Prostate gland (tissue), 2 donors: ENCODE measurements at regions not wholly inside any gene's neighbourhood (a gene's known extent, or its start where the extent isn't known, plus 50 kb on each side); places are given as distances from the start of the nearest gene placed in this dataset.

Experiments used
- POLR2A ChIP-seq: fragments of 450-650 bp; IDR thresholded peaks from one replicate; pipeline ENCODE4 v1.6.1; 2016; ENCODE audit warnings: antibody characterized with exemption, mild to moderate bottlenecking
- POLR2AphosphoS5 ChIP-seq: sonication (generic); formaldehyde crosslinking; IDR thresholded peaks from one replicate; pipeline ENCODE4 v1.6.1; 2017; ENCODE audit warnings: antibody characterized with exemption
- TF ChIP-seq, protein P1 (sequence below), 4 experiments: fragments of 200-600 bp in 2 of 4; fragments of 450-650 bp in 2 of 4; sonication (generic) in 2 of 4; IDR thresholded peaks; 1 replicate in 3 of 4; 2 replicates in 1 of 4; pipeline ENCODE4 v1.5.1; 2016 to 2019; ENCODE audit warnings: antibody characterized with exemption in 4 of 4, mild to moderate bottlenecking in 2 of 4, moderate library complexity in 2 of 4

DNA sequence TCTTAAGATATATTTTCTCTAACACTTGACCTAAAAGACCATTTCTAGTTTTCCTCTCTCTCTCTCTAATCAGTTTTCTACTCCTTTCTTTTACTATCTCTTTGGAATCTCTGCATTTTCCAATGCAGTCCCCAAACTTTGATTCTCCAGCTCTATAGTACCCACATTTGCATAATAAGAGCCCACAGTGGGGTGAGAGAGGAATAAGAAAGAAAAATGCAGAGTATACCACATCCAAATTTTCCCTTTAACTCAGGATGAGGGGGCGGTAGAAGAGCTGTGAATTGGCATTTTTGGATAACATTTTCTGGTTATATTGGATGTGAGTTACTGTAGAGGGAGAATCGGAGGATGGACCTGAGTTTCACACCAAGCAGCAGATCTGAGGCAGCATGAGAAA, 74.4 kb upstream of the SOD3 start:
- TF ChIP-seq, protein P1, sequence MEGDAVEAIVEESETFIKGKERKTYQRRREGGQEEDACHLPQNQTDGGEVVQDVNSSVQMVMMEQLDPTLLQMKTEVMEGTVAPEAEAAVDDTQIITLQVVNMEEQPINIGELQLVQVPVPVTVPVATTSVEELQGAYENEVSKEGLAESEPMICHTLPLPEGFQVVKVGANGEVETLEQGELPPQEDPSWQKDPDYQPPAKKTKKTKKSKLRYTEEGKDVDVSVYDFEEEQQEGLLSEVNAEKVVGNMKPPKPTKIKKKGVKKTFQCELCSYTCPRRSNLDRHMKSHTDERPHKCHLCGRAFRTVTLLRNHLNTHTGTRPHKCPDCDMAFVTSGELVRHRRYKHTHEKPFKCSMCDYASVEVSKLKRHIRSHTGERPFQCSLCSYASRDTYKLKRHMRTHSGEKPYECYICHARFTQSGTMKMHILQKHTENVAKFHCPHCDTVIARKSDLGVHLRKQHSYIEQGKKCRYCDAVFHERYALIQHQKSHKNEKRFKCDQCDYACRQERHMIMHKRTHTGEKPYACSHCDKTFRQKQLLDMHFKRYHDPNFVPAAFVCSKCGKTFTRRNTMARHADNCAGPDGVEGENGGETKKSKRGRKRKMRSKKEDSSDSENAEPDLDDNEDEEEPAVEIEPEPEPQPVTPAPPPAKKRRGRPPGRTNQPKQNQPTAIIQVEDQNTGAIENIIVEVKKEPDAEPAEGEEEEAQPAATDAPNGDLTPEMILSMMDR (IDR thresholded peaks at IDR 0.05) = no peak
- no peak for TF ChIP-seq POLR2A
- no peak for TF ChIP-seq POLR2AphosphoS5
